NCI-H2107 (cell line): ENCODE measurements at regions not wholly inside any gene's neighbourhood (a gene's known extent, or its start where the extent isn't known, plus 50 kb on each side); places are given as distances from the start of the nearest gene placed in this dataset.

Experiments used
- DNase-seq: peaks from one replicate; lab custom pipeline; 2025; lab: John Stamatoyannopoulos, UW

DNA sequence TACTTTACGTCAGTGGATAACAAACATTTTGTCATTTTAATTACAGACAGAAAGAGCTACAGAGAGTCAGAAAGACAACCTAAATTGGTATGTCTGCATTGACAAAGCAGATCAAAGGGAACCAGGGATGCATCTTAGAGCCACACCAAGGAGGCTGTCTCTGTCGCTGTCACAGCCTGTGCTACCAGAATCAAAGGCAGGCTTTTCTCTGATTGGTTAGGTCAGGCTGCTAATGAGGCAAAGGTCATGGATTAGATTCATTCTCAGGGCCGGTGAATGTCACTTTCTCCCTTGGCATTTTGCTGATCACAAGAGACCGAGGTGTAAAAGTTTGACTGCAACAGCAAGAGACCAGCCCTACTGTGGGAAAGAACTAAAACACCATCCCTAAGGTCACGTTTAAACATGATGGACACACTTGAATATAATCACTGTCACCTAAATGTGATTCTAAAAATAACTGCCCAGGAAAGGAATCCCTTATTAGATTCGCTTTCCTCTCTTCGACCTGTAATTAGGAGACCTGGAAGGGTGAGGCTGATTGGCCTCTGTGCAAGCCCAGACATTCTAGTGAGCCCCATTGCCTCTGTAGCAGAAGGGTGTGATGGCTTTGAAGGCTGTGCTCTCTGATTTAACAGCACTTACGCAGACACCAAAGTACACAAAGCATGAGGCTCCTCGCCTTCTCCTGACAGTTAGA is 314.4 kb upstream of the NBEA start:
- no peak for DNase-seq

DNA sequence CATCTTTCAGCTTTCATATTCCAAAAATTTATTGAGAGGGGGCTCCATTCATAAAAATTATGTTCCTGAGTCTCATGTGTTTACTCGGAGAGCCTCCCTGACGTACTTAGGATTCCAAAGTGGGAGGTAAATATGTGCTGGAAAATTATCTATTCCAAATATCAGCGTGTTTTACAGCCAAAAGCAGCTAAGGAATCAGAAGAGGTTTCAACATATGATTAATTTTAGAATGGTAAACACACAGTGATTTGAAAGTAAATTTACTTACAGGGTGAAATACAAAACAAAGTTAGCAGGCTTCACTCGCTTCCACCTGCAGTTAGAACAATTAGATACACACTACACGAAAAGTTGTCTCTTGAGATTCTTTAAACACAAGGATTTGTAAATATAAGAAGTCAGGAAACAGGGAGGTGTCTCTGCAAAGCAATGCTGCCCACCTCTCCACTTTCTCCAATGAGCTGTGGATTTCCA is 313.8 kb upstream of the NBEA start:
- no peak for DNase-seq

DNA sequence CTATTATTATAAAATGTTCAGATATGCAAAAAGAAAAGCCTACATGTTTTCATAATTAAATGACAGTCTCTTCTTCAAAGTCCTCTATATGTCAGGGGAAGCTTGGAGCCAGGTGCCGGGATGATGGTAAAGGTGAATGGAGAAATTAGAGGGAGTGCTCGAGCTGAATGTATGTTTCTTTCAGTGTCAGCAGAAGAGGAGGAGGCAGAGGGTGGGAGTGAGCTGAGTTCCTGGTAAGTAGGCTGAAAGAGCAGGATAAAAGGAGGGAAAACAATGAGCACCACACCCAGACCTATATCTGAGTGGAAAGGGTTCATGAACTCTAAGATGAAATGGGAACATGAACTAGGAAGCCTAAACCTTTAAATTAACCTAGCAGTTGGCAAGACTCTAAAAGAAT is 307.6 kb upstream of the NBEA start:
- DNase-seq = no peak

DNA sequence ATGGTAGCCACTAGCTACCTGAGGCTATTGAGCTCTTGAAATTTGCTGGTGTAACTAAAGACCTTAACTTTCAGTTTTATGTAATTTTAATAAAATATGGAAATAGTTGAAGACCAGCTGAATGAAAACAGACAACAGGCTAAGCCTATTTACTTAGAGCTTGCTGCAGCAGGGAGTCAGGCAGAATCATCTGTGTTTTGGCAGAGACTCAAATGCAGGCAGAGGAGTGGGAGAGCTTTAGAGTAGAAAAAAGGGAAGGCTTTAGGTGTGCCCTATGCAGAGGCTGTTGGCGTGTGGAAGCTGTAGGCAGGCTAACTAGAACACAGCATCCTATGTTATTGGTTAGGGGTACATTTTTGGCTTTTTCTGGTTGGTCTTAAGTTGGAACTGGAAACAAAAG is 304.9 kb upstream of the NBEA start:
- DNase-seq = no peak

DNA sequence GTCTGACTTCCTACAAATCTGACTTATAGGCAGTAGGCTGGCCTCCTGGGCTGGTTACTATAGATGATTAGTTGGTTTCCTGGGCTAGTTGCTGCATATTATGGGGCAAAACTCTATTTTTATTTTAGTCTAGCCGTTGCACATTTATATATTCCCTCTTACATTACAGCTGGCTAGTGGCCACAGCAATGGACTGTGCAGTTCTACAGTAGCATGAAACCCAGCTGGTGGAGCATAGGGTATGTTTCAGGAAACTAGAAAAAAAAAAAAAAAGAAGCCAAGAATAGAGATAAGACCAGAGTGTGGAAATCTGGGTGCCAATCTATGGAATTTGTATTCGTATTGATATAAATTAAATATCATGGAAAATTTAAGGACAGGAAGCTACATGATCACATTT is 304.4 kb upstream of the NBEA start:
- no peak for DNase-seq

DNA sequence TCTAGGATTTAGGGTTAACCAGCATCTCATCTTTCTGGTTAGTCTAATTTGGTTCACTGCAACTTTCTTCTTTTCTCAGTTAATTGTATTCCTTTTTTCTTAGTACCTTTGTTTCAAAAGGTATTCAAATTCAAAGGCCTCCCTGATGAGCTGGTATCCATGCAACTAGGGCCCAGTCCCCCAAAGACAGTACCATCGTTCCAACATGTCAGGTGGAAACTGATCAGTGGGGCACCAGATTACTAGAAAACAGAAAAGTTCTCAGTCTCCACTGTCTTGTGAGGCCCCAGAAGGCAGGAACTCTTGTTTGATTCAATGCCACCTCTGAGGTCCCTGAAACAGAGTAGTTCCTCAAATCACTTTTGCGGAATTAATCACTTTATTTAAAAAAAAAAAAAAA is 303.2 kb upstream of the NBEA start:
- no peak for DNase-seq

DNA sequence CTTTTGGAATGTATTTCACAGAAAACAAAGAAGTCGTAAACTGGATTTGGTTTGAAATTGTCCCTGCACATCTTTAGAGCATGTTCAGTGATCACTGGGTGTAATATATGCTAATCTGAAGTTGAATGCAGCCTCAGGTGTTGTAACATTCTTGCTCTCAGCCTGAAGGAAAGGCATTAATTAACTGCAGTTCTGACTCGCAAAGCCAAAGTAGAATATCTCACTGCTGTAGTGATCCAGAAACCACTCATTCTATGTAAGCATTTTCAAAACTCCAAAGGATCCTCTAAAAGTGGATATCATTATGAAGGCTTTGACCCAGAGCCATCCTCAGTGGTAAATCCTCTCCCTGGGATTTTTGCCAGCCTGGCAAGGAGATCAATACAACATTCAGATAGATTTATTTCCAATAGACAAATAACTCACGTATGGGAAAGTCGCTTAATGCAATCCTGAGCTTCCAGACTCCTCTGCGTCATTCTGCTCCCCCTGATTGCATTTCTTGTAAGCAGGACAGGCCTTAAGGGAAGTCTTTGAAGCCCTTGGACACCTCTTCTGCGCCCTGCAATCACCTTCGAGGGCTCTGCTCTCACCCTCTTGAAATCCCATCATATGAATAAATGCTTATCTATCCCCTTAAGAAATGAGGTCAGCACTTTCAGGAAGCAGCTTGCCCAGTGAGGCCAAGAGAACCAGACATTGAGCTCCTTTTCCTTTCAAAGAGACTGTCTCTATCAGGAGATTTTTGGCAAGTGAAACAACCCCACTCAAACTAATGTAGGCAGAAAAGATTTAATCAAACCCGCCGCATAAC is 301.7 kb upstream of the NBEA start:
- DNase-seq = no peak

DNA sequence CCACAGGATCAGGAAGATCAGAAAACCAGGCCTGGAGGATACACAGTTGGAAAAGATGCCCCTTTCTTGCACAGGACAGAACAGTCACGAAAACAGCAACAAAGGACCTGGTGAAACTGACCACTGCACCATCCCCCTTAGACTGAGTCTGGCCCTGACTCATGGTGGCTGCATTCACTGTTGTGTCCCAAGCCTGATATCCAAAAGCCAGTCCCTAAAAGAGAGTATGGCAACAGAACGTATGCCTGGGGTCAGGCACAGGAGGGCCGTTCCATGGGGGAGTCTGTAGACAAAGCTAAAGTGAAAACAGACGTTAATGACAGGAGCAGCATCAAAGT is 301.1 kb upstream of the NBEA start:
- DNase-seq = no peak

DNA sequence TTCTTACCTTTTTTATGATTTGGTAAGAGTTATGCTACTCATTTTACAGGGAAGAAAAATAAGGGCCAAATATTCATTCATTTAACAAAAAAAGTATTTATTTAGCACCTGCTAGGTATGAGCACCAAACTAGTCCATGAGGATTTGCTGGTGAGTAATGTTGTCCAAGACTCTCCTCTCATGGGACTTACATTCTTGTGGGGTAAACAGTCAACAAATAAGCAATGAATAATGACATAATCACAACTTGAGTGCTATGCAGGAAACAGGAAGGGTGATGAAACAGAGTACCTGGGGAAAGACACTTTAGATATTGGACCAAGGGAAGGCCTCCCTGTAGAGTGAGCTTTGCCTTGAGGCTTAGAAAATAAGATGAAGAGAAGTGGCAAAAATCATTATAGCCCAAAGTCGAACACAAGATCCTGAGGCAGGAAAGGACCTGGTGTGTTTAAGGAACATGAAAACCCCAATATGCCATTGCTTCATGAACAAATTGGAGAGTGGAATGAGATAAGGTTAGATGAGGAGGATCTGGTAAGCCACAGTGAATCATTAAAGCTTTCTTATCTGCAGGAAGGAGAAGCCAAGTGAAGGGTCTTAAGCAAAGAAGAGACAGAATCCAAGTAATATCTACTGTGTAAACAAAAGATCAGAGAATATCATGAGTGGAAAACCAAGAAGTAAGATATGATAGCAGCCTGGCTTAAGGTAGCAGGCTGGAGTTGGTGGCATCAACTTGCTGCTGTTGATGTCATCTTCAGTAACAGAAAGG is 294.5 kb upstream of the NBEA start:
- no peak for DNase-seq

DNA sequence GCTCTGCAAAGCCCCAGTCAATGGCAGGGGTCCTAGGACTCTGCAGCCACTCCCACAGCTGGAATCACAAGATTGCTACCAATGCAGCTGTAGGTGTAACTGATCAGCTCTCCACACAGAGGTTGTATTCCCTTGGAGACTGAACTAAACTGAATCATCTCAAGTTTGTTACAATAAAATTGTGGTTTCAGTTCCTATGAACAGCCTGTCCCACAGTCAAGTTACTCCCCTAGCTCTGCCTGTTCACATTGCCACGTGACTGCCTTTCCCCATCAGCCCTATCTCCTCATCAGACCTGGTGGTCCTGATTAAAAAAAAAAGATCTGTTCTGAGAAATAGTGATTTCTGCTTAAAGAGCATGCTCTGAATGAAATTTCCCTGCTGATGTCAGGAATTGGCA is 287.9 kb upstream of the NBEA start:
- no peak for DNase-seq

DNA sequence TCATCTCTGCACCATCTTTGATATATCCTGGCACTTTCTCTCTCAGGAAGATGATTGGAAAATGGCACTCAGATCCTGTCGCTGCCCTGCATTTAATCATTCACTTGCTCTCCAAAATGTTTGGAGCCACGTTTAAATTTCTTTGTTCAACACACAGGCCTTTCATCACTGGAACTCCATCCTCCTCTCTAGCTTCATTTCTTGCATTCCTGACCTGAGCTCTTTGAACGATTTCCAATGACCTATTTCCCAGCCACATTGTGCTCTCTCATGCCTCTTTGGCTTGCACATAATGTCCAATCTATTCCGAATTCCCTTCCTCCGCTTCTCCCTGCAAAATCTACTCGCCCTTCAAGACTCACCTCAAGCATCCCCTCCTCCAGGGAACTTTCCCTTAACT is 287.4 kb upstream of the NBEA start:
- DNase-seq = no peak

DNA sequence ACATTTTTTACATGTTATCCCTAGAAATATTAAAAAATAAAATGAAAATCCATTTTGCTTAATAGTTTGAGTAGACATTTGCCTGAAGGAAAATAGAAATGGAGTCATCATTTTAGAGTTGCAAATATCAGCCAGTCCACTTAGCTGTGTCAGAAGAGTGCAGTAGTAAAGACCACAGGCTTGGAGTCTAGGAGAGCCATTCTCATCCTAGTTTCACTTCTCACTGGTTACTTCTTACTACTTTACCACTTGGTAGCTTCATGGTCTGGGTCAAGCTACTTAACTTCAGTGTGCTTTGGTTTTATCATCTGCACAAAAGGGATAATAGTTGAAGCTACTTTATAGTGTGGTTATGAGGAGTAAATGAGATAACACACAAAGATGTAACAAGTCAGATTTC is 286.5 kb upstream of the NBEA start:
- no peak for DNase-seq

DNA sequence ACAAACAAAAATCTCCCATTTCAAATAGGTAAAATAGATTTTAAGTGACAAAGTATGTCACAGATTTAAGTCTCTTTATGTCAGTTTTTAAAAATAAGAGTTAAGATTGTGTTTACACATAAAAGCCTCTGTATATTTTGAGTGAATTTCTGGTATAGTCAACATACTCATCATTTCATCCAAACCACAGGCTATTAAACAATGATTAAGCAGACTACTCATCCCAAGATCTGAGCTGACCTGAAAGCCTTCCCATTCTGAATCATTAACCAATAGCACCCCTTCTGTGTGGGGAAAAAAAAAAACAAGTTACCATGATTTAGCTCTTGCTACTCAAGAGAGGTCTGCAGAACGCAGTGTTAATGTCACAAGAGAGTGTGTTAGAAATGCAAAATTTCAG is 284.4 kb upstream of the NBEA start:
- DNase-seq = no peak

DNA sequence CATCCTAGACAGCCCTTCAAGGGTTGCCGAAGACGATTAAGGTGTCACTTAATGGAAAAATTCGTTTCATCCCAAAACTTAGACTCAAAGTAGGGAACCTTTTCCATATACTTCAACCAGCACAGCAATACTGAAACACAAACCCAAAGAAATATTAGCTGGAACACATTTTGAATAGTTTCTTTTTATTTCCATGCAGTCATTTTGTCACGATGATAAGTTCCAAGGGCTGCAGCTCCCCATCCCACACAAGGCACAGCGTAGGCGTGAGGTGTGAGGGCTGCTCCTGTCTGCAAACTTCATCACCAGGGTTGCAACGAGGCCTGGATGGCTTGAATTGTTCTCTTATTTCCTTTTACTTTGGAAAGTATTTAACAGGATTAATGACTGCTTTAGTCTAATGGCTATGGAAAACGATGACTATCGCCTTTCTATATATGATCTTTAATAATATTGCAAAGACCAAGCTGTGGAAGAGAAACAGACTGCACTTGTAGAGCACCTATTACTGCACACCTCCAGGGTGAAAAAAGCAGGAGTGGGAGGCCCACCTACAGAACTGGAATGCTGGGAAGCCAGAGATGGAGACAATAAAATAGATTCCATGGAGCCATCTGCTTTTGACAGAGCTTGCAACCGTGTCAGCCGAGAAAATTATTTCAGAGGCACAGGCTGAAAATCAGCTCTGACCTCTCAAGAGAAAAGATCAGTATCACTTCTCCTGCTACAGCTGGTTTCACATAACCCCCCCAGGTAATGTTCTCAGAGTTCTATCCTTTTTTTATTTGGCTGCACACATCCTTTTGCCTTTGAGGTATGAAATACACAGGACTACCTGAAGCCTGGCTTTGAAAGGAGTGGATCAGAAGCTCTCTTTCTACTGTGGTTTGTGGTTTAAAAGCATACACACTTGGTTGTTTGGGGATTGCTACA is 274.5 kb upstream of the NBEA start:
- DNase-seq = no peak

DNA sequence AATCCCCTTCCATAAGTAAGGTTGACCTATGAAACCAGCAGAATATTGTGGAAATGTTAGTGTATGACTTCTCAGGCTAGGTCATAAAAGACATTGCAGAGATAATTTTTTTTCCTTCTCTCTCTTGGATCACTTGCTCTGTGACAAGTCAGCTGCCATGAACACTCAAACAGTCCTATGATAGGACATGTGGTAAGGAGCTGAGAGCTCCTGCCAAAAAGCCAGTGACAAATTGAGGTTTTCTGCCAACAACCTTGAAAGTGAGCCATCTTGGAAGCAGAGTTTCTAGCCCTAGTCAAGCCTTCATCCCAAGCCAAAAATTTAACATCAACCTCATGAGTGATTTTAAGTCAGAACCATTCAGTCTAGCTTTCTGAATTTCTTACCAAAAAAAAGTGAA is 270.9 kb upstream of the NBEA start:
- no peak for DNase-seq

DNA sequence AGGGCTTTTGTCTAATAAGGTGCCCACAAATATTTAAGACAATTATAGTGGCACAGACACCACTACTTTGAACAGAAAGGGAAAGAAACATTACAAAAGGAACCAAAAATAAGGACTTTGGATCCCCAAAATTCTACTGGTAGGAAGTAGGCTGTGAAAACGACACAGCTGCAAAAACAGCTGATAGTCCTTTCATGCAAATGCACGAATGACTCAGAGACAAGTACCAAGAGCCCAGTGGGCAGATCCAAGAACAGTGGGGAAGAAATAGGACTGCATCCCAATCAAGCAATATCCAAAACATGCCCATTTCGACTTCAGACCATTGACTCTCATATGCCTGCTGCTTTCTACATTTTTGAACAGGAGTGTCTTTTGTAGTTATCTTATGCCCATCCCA is 269.4 kb upstream of the NBEA start:
- DNase-seq = no peak

DNA sequence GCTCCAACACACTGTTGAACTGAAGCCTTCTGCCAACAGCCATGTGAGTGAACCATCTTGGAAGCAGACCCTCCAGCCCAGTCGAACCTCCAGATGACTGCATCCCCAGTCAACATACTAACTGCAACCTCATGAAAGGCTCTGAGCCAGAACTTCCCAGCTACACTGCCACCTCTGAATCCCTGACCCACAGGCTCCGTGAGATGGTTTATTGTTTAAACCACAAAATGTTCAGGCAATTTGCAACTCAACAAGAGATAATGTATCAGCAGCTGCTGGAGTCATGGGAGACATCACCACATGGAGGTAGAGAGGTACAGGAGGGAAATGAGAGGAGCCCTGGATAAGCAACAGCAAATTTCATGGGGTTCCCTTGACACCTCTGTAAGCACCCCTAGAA is 266.4 kb upstream of the NBEA start:
- DNase-seq = no peak

DNA sequence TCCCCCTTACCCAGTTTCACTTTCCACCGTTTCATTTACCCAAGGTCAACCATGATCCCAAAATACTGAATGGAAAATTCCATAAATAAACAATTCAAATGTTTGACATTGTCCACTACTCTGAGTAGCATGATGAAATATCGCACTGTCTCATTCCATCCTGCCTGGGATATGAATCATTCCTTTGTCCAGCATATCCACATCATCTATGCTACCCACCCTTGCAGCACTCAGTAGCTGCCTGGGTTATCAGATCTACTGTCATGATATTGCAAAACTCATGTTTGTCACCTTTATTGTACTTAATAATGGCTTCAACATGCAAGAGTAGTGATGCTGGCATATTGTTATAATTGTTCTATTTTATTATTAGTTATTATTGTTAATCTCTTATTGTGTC is 263.9 kb upstream of the NBEA start:
- no peak for DNase-seq

DNA sequence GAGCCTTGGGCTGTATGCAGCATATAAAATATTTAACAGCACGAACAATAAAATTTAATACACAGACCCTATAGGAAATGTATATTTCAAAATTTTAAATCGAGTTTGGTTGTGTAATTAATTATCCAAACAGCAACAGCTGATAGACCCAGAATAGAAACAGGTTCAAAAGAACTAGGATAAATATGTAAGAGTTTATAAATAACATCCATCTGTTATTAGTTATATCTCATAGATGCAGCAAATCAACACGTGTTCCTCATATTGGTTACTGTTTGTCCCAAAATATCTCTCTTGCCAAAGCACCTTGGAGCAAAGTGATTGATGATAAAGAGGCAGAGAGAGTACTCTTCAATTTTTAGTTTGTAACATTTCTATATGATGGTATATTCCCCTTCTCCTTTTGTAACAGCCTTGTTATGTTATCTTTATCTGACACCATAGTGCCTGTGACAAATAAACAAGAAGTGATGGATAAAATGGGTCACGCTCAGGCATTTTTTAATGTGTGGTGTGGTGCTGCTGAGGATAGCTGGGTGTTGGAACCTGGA is 260.6 kb upstream of the NBEA start:
- no peak for DNase-seq

DNA sequence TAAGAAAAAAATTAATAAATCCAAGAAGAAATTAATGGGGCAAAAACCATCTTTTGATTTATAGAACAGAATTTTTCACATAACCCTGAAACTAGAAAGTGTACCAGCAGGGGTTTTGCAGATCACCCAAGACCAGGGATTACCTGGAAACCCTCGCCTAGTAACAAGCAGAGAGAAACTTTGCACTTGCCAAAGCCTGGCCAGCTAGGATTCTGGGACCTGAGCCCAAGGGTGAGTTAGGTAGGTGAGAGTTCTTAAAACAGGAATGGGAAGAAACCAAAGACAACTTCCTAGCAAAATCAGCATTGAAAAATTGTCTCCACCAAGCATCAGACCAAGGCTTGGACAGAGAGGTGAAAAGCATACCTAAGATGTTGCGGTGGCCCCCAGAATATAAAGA is 247.0 kb upstream of the NBEA start:
- DNase-seq = no peak

DNA sequence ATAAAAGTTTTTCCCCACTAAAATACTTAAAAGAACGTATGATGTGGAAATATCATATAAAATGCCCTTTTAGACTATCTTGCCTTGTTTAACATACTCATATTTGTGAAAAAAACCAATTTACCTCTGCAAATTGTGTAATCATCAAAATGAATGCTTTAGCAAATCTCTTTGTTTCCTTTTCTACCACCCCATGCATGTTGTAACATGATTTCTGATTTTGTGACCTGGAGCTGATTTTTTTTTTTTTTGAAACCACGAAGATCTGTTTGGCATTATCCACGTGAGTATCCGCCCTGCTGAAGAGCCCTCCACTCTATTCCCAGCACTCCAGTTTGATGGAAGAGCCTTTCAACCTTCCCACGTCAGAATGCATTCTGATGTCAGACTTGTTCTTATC is 245.8 kb upstream of the NBEA start:
- DNase-seq = no peak

DNA sequence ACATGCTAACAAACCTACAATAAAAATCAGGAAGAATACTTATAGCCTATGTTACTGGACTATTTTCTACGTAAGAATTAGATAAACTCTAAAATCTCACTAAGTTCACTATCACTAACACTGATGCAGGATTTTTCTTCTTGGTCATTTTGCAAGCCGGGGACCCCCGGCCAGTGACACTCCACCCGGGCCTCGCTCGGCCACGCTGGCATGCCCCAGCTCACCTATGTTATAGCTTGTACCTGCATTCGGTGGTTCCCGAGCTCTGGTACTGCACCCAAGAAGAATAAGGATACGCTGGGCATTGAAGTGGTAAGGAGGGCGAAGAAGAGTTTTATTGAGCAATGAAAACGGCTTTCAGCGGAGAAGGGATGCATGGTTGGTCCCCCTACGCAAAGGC is 245.3 kb upstream of the NBEA start:
- DNase-seq = no peak
